ENCODE measurements at regions not wholly inside any gene's neighbourhood (a gene's known extent, or its start where the extent isn't known, plus 50 kb on each side); places are given as distances from the start of the nearest gene placed in this dataset.

GRCh38 chr9:116070256-116070914 is 83.2 kb upstream of the PAPPA start:
- TF ChIP-seq POLR2A (IDR thresholded peaks at IDR 0.05) (no peak), CTCF (IDR thresholded peaks at IDR 0.05) (no peak), EP300 (IDR thresholded peaks at IDR 0.05) (no peak)

Data from upper lobe of left lung (tissue), 4 donors.